H1 (cell line): ENCODE measurements at regions not wholly inside any gene's neighbourhood (a gene's known extent, or its start where the extent isn't known, plus 50 kb on each side); places are given as distances from the start of the nearest gene placed in this dataset.

ENCODE experiments used
- CTCF ChIA-PET: fragments of 300-600 bp; sonication (Branson Sonifier 250); formaldehyde crosslinking; loops from one replicate; lab custom pipeline; 2021; ENCODE audit not compliant: partially characterized antibody; lab: Charles Lee
- POLR2A ChIA-PET: fragments of 300-600 bp; sonication (Branson Sonifier 250); formaldehyde crosslinking; loops from one replicate; lab custom pipeline; 2021; ENCODE audit warnings: inconsistent platforms; ENCODE audit not compliant: partially characterized antibody; lab: Charles Lee
- DNase-seq, 2 experiments: peaks; one replicate each; pipeline versions ENCODE4 v3.0.0 to v3.0.0-alpha.2; 2010 to 2022; ENCODE audit warnings: low spot score in 2 of 2, low read depth in 1 of 2, mixed read lengths in 1 of 2
- FAIRE-seq: peaks from 2 replicates; lab custom pipeline; 2011; peaks lifted over from hg19 to GRCh38; lab: Jason Lieb, UNC
- H2AFZ ChIP-seq: 2 replicates; pipeline ENCODE4 v1.8.1; 2012; ENCODE audit warnings: low read length, inconsistent platforms
- H2AK5ac ChIP-seq: 2 replicates; pipeline ENCODE4 v1.6.1; 2013; ENCODE audit warnings: low read depth, low read length
- H2BK120ac ChIP-seq: replicated peaks from 2 replicates; pipeline ENCODE3; 2013; ENCODE audit warnings: low read depth, low read length, inconsistent platforms
- H2BK12ac ChIP-seq: 2 replicates; pipeline ENCODE4 v1.6.1; 2013; ENCODE audit warnings: low read depth, low read length
- H2BK15ac ChIP-seq: 2 replicates; pipeline ENCODE4 v1.6.1; 2013; ENCODE audit warnings: low read length
- H2BK20ac ChIP-seq: 2 replicates; pipeline ENCODE4 v1.6.1; 2013; ENCODE audit warnings: low read length
- H2BK5ac ChIP-seq: 2 replicates; pipeline ENCODE4 v1.6.1; 2013; ENCODE audit warnings: low read depth, low read length
- H3K14ac ChIP-seq: 2 replicates; pipeline ENCODE4 v1.6.1; 2013; ENCODE audit warnings: inconsistent platforms; ENCODE audit not compliant: insufficient read length
- H3K18ac ChIP-seq: 2 replicates; pipeline ENCODE4 v1.6.1; 2013; ENCODE audit warnings: low read length; ENCODE audit errors: extremely low read depth
- H3K23ac ChIP-seq: 2 replicates; pipeline ENCODE4 v1.6.1; 2013; ENCODE audit warnings: inconsistent platforms; ENCODE audit not compliant: insufficient read length
- H3K23me2 ChIP-seq: 2 replicates; pipeline ENCODE4 v1.6.1; 2013; ENCODE audit warnings: low read depth, low read length
- H3K27ac ChIP-seq: 2 replicates; pipeline ENCODE4 v1.6.1; 2011; ENCODE audit warnings: low read depth, low read length, inconsistent platforms
- H3K27me3 ChIP-seq, 4 experiments: replicated peaks in 1 of 4; 1 replicate in 1 of 4; 2 replicates in 3 of 4; pipeline versions ENCODE4 v1.6.1 to v1.8.1; 2011 to 2013; ENCODE audit warnings: low read length in 3 of 4, mild to moderate bottlenecking in 3 of 4, inconsistent platforms in 2 of 4, mixed read lengths in 2 of 4, moderate library complexity in 1 of 4; ENCODE audit not compliant: control insufficient read depth in 3 of 4, insufficient read depth in 3 of 4; ENCODE audit errors: extremely low read depth in 1 of 4
- H3K36me3 ChIP-seq, 4 experiments: 2 replicates each; pipeline versions ENCODE4 v1.6.1 to v1.8.1; 2011 to 2013; ENCODE audit warnings: mild to moderate bottlenecking in 4 of 4, low read length in 3 of 4, moderate library complexity in 2 of 4, control low read depth in 1 of 4, inconsistent platforms in 1 of 4; ENCODE audit not compliant: insufficient read depth in 4 of 4, control insufficient read depth in 2 of 4
- H3K4ac ChIP-seq: replicated peaks from 2 replicates; pipeline ENCODE3; 2013; ENCODE audit warnings: low read length, low read depth, mixed read lengths, inconsistent platforms; ENCODE audit not compliant: insufficient read length
- H3K4me1 ChIP-seq, 4 experiments: replicated peaks in 1 of 4; 1 replicate in 1 of 4; 2 replicates in 3 of 4; pipeline versions ENCODE4 v1.6.1 to v1.8.1; 2011 to 2013; ENCODE audit warnings: low read length in 3 of 4, inconsistent platforms in 2 of 4, mixed read lengths in 1 of 4; ENCODE audit not compliant: insufficient read depth in 4 of 4, control insufficient read depth in 3 of 4
- H3K4me2 ChIP-seq, 2 experiments: 2 replicates each; pipeline versions ENCODE4 v1.6.1 to v1.8.1; 2011 to 2013; ENCODE audit warnings: low read depth in 2 of 2, low read length in 2 of 2, control low read depth in 1 of 2, inconsistent platforms in 1 of 2, mild to moderate bottlenecking in 1 of 2; ENCODE audit not compliant: insufficient read depth in 1 of 2
- H3K4me3 ChIP-seq, 4 experiments: fragments of 200-600, 300-600 bp in 1 of 4; sonication (generic), shearing (Covaris generic), sonication (Bioruptor Twin) in 1 of 4; 2 replicates each; pipeline versions ENCODE4 v1.5.1 to v1.8.1; 2011 to 2016; ENCODE audit warnings: low read length in 4 of 4, low read depth in 3 of 4, control low read depth in 2 of 4, inconsistent platforms in 2 of 4, mild to moderate bottlenecking in 2 of 4, mixed read lengths in 1 of 4, moderate library complexity in 1 of 4; ENCODE audit not compliant: insufficient read depth in 2 of 4; ENCODE audit errors: extremely low read depth in 1 of 4
- H3K56ac ChIP-seq: replicated peaks from 2 replicates; pipeline ENCODE3; 2013; ENCODE audit warnings: low read depth, mild to moderate bottlenecking, mixed read lengths, low read length, inconsistent platforms; ENCODE audit not compliant: insufficient read length
- H3K79me1 ChIP-seq: 2 replicates; pipeline ENCODE4 v1.6.1; 2013; ENCODE audit warnings: low read depth, low read length, control low read depth
- H3K79me2 ChIP-seq, 2 experiments: 2 replicates each; pipeline versions ENCODE4 v1.6.1 to v1.8.1; 2012 to 2013; ENCODE audit warnings: low read length in 2 of 2, mild to moderate bottlenecking in 2 of 2, inconsistent platforms in 1 of 2; ENCODE audit not compliant: insufficient read depth in 2 of 2, control insufficient read depth in 1 of 2
- H3K9ac ChIP-seq, 4 experiments: replicated peaks in 1 of 4; 1 replicate in 1 of 4; 2 replicates in 3 of 4; pipeline versions ENCODE4 v1.6.1 to v1.8.1; 2011 to 2013; ENCODE audit warnings: low read depth in 3 of 4, low read length in 3 of 4, control low read depth in 2 of 4, mild to moderate bottlenecking in 2 of 4, moderate library complexity in 2 of 4, inconsistent platforms in 1 of 4; ENCODE audit errors: extremely low read depth in 1 of 4
- H3K9me3 ChIP-seq, 2 experiments: 2 replicates each; pipeline versions ENCODE4 v1.6.1 to v1.8.1; 2012 to 2013; ENCODE audit warnings: mild to moderate bottlenecking in 2 of 2, moderate library complexity in 2 of 2, control low read depth in 1 of 2, inconsistent platforms in 1 of 2, low read depth in 1 of 2, low read length in 1 of 2, mixed read lengths in 1 of 2; ENCODE audit not compliant: insufficient read depth in 2 of 2
- H4K20me1 ChIP-seq, 2 experiments: replicated peaks in 1 of 2; 2 replicates each; pipeline versions ENCODE3 to v1.8.1; 2011 to 2013; ENCODE audit warnings: inconsistent platforms in 2 of 2, low read length in 2 of 2, mild to moderate bottlenecking in 1 of 2; ENCODE audit not compliant: insufficient read depth in 2 of 2, control insufficient read depth in 1 of 2
- H4K5ac ChIP-seq: 2 replicates; pipeline ENCODE4 v1.6.1; 2013; ENCODE audit warnings: low read length, low read depth, mixed read lengths, inconsistent platforms; ENCODE audit not compliant: insufficient read length
- H4K8ac ChIP-seq: 2 replicates; pipeline ENCODE4 v1.8.0; 2013; ENCODE audit warnings: mild to moderate bottlenecking, moderate library complexity, low read length, inconsistent platforms; ENCODE audit not compliant: insufficient read depth; ENCODE audit errors: extremely low read depth
- H4K91ac ChIP-seq: replicated peaks from 2 replicates; pipeline ENCODE3; 2013; ENCODE audit warnings: low read length, mixed read lengths, inconsistent platforms; ENCODE audit not compliant: insufficient read length
- BCL11A ChIP-seq, 2 experiments: IDR thresholded peaks; one replicate each; pipeline ENCODE4 v1.6.1; 2011; ENCODE audit warnings: low read depth in 2 of 2, low read length in 2 of 2, mild to moderate bottlenecking in 2 of 2
- CBX5 ChIP-seq: fragments of 300-800, 300-1000 bp; sonication (generic); IDR thresholded peaks from 2 replicates; pipeline ENCODE4 v1.7.1; 2016; ENCODE audit warnings: antibody characterized with exemption, low read length, low read depth
- CBX8 ChIP-seq: fragments of 300-800, 300-1000 bp; sonication (generic); IDR thresholded peaks from 2 replicates; pipeline ENCODE4 v1.7.1; 2016; ENCODE audit warnings: low read depth, low read length, borderline replicate concordance
- CEBPB ChIP-seq: IDR thresholded peaks from 2 replicates; pipeline ENCODE4 v1.6.1; 2012; ENCODE audit warnings: low read depth, low read length
- HDAC6 ChIP-seq: IDR thresholded peaks from one replicate; pipeline ENCODE4 v1.7.1; 2012; ENCODE audit warnings: low read depth, mild to moderate bottlenecking, inconsistent platforms, low read length, moderate library complexity
- JUN ChIP-seq: IDR thresholded peaks from 2 replicates; pipeline ENCODE4 v1.6.1; 2011; ENCODE audit warnings: low read depth, mild to moderate bottlenecking, improper control_type of control experiment, low read length
- NANOG ChIP-seq: IDR thresholded peaks from 2 replicates; pipeline ENCODE4 v1.6.1; 2011; ENCODE audit warnings: low read length, low read depth, mild to moderate bottlenecking, inconsistent platforms; ENCODE audit not compliant: insufficient read depth, poor library complexity, severe bottlenecking
- POLR2AphosphoS5 ChIP-seq: IDR thresholded peaks from 2 replicates; pipeline ENCODE4 v1.6.1; 2011; ENCODE audit warnings: low read depth, low read length
- WGBS, 2 experiments: shearing (Covaris generic) in 1 of 2; methylation state at CpG; one replicate each; pipeline versions ENCODE4 v1.1.6 to v1.1.7; 2013 to 2015; ENCODE audit warnings: low lambda C conversion rate in 2 of 2, mixed read lengths in 2 of 2, inconsistent platforms in 1 of 2, low coverage in 1 of 2, missing lambda C conversion rate in 1 of 2; ENCODE audit not compliant: insufficient replicate concordance in 2 of 2, insufficient coverage in 1 of 2, insufficient read length in 1 of 2; ENCODE audit errors: extremely low coverage in 1 of 2, missing lambda C conversion rate in 1 of 2; 5-methylcytosine and 5-hydroxymethylcytosine counted together
- TF ChIP-seq, protein P1 (sequence below): IDR thresholded peaks from 2 replicates; pipeline ENCODE4 v1.6.1; 2012; ENCODE audit warnings: low read length, inconsistent platforms

DNA sequence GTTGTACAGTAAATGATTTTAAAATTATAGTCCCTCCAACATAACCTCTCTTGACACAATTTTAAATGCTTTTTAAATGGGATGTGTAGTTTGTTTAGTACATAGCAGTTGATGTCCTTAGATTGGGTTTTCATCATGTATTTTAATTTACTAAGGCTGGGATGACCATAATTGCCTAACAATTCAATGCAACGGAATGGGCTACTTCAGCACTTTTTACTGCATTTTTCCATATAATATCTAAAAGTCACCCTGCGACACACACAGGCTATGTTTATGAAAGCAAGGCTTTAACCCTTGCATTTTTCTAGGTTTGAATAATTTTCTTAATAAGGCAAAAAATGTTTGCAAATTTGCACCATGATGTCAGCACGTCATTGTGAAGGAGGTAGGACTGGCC lies 321.0 kb downstream of the DLEU7 start:
- Histone ChIP-seq H4K20me1 (no peaks in the 10 kb centered on the region), H3K79me2 (no peaks in the 10 kb centered on the region), H3K4me2 (no peak overlapping the region), H3K4ac (no peak overlapping the region), H3K36me3 (no peaks in the 10 kb centered on the region), H2BK12ac (no peak overlapping the region), H3K56ac (no peak overlapping the region), H2BK5ac (no peak overlapping the region), H3K23me2 (no peaks in the 10 kb centered on the region), H4K8ac (no peak overlapping the region), H3K9me3 (no peaks in the 10 kb centered on the region), H3K9ac (no peak overlapping the region), H2BK20ac (no peak overlapping the region), H2BK15ac (no peak overlapping the region), H2BK120ac (no peak overlapping the region), H2AFZ (no peak overlapping the region), H3K23ac (no peak overlapping the region), H3K27me3 (no peaks in the 10 kb centered on the region), H4K5ac (no peak overlapping the region), H3K4me3 (no peak overlapping the region), H4K91ac (no peak overlapping the region), H3K79me1 (no peaks in the 10 kb centered on the region), H3K4me1 (no peaks in the 10 kb centered on the region), H3K27ac (no peak overlapping the region), H3K18ac (no peak overlapping the region), H3K14ac (no peak overlapping the region), H2AK5ac (no peak overlapping the region)
- DNase-seq (no peak), FAIRE-seq (no peak)
- WGBS, 2 experiments: 87% methylated on average over 3 of the region's 3 CpGs; no CpG with 5 or more reads in 1 of the 2 experiments
- CTCF ChIA-PET: interaction anchor here (1.5 kb wide), 1 partner anchor 20 kb away, joined by 3 read pairs; no protein-coding TSS in a partner anchor
- TF ChIP-seq JUN: no peak
- no peak for TF ChIP-seq POLR2AphosphoS5
- no peak for TF ChIP-seq BCL11A (IDR thresholded peaks at IDR 0.05; ENCODE audit: low read depth in 2 of 2, low read length in 2 of 2)
- no peak for TF ChIP-seq NANOG
- no peak for TF ChIP-seq HDAC6
- TF ChIP-seq CBX5: no peak
- TF ChIP-seq CEBPB: no peak
- no peak for TF ChIP-seq CBX8
- TF ChIP-seq, protein P1, sequence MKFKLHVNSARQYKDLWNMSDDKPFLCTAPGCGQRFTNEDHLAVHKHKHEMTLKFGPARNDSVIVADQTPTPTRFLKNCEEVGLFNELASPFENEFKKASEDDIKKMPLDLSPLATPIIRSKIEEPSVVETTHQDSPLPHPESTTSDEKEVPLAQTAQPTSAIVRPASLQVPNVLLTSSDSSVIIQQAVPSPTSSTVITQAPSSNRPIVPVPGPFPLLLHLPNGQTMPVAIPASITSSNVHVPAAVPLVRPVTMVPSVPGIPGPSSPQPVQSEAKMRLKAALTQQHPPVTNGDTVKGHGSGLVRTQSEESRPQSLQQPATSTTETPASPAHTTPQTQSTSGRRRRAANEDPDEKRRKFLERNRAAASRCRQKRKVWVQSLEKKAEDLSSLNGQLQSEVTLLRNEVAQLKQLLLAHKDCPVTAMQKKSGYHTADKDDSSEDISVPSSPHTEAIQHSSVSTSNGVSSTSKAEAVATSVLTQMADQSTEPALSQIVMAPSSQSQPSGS: no peak
- POLR2A ChIA-PET: interaction anchor here (0.6 kb wide), 1 partner anchor 147 kb away, joined by 3 read pairs; no protein-coding TSS in a partner anchor
